ENCODE measurements at regions not wholly inside any gene's neighbourhood (a gene's known extent, or its start where the extent isn't known, plus 50 kb on each side); places are given as distances from the start of the nearest gene placed in this dataset.
A peak's percentile ranks its signal among the peaks of the same experiment; 100 is the strongest.
"Not testable (repeated sequence)": the region's sequence is repeated elsewhere in the genome, so short reads cannot be mapped to it uniquely, and the experiment has no call there.

DNA sequence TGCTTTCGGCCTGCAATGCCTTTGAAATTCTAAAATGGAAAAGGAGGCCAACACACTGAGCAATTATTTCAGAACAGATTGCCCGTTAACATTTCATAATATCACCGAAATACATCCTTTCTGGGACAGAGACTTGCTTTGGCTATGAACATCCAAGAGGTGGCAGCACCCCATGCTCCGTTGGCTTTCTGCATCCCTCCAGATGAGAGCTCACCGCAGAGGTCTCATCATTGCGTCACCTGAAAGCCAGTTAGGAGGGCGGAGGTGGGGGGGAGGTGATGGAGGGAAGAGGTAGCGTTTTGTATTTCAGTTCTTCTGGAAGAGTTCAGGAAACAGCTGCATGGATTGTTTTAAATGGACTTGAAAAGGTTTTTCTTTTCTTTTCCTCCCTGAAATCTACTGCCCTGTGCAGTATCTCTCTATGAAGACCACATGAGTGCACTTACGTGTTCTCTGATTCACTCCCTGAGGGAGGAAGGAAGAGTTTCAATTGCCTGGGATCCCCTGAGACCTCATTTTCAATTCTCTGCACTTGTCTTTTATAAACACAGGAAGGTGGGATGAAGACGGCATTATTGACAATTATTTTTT lies 166.8 kb upstream of the PGRMC2 start:
- DNase-seq: peak; percentile 86 to 92 (median 91)

DNA sequence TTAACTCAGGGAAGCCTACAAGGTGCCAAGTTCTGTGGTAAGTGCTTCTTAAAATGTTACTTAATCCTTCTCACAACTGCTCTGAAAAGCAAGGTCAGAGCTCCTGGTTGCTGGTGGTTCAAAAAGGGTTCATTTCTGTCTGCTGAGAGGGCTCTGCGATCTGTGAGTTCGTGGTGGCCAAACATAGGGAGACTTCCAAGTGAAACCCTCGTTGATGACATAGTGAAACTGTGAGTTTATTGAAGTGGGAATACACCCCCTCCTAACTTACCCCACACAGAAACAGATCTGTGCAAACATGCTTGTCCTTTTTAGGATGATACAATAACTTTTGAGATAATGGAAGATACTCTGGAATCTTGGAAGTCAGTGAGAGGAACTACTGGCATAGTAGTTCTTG lies 164.8 kb upstream of the PGRMC2 start:
- DNase-seq: no peak

DNA sequence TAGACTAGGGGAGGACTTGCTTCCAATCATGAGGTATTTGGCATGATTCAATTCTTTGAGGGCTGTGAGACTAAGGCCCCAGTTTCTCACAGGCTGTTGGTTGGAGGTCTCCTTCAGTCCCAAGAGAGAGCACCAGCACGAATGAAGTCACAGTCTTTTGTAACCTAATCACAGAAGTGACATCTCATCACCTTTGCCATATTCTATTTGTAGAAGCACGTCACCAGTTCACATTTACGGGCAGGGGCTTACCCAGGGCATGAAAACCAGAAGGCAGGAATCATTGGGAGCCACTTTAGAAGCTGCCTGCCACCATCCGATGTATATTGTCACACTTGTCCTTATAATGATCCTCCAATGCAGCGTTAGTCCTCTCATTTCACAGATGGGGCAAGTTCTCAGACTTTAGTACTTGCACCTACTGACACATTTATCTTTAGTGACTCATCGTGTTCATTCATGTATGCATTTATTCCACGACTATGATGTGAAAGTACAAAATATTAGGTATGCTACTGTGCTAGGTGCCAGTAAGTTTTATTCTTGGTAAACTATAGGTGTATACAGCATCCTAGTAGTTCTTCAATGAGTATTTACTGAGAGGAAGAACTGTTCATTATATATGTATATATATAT lies 163.8 kb upstream of the PGRMC2 start:
- no peak for DNase-seq

DNA sequence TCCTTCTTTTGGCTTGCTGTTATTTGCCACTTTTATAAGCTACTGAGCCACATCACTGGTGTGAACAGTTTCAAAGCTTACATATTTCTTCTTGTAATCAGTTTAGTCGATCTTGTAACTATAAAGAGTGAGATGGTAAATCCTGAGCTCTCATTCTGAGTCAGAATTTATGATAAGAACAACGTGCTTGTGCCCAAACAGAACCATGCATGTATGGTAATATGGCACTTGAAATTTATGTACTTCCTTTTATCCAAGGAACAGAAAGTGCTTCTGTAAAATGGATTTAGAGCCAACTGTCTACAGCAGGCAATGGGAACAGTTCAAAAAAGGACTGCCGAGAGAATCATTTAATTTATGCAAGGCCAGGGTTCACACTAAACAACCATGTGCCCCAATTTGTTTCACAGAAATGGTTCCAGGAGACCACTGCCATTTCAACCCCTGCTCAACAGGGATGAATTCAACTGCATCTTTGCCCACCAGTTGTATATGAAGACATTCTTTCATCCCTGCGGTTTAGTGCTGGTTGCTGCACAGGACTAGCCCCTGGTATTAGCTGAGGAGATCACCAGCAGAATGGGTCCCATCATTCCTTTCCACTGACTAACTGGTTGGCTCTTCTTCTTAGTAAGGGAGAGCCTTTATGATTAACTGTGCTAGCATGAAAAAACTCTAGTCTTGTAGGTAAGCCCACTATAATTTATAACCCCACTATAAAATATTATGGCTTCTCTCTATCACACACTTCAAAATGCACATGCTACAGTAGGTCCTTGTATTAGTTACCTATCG lies 162.9 kb upstream of the PGRMC2 start:
- DNase-seq: no peak

DNA sequence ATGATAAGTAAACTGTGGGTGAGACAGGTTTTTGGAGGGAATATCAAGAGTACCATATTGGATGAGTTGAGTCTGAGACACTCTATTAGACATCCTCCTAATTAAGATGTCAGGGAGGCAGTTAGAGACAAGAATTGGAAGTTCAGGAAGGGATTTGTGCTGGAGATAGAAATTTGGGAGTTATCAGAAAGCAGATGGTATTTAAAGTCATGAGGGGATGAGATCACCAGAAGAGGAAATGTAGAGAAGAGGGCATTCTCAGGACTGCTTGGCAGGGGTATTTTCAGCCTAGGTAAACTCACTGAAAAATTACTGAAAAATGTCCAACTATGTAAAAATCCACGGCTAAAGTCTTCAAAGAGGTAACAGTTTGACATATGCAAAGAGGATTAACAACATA lies 161.6 kb upstream of the PGRMC2 start:
- DNase-seq: no peak

DNA sequence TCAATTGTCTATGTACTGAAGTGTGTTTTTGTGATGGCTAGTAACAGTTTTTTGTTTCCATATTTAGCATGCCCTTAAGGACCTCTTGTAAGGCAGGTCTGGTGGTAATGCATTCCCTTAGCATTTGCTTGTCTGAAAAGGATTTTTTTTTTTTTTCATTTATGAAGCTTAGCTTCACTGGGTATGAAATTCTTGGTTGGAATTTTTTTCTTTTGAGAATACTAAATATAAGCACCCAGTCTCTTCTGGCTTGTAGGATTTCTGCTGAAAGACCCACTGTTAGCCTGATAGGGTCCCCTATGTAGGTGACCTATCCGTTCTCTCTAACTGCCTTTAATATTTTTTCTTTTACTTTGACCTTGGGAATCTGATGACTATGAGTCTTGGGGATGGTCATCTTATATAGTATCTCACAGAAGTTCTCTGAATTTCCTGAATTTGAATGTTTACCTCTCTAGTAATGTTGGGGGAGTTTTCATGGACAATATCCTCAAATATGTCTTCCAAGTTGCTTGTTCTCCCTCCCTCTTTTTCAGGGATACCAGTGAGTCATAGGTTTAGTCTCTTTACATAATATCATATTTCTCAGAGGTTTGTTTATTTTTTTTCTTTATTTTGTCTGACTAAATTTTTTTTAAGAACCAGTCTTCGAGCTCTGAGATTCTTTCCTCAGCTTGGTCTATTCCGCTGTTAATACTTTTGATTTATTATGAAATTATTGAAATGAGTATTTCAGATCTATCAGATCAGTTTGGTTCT lies 157.1 kb upstream of the PGRMC2 start:
- DNase-seq: no peak

DNA sequence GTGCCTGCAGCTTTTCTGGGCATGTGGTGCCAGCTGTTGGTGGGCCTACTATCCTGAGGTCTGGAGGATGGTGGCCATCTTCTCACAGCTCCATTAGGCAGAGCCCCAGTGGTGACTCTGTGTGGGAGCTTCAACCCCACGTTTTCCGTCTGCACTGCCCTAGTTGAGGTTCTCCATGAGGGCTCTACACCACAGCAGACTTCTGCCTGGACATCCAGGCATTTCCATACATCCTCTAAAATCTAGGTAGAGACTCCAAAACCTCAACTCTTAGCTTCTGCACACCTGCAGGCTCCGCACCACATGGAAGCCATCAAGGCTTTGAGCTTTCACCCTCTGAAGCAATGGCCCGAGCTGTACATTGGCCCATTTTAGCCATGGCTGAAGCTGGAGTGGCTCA lies 153.3 kb upstream of the PGRMC2 start:
- DNase-seq: no peak

DNA sequence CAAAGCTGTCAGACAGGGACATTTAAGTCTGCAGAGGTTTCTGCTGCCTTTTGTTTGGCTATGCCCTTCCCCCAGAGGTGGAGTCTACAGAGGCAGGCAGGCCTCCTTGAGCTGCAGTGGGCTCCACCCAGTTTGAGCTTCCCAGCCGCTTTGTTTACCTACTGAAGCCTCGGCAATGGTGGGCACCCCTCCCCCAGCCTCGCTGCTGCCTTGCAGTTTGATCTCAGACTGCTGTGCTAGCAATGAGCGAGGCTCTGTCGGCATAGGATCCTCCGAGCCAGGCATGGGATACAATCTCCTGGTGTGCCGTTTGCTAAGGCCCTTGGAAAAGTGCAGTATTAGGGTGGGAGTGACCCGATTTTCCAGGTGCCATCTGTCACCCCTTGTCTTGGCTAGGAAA lies 149.4 kb upstream of the PGRMC2 start:
- not testable (repeated sequence) for DNase-seq

DNA sequence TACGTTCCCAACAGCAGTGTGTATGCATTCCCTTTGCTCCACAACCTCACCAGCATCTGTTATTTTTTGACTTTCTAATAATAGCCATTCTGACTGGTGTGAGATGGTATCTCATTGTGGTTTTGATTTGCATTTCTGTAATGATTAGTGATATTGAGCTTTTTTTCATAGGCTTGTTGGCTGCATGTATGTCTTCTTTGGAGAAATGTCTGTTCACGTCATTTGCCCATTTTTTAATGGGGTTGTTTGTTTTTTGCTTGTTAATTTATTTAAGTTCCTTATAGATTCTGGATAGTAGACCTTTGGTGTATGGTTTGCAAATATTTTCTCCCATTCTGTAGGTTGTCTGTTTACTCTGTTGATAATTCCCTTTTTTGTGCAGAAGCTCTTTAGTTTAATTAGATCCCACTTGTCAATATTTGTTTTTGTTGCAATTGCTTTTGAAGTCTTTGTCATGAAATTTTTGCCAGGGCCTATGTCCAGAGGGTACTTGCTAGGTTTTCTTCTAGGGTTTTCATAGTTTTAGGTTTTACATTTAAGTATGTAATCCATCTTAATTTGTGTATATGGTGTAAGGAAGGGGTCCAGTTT lies 141.5 kb upstream of the PGRMC2 start:
- not testable (repeated sequence) for DNase-seq

DNA sequence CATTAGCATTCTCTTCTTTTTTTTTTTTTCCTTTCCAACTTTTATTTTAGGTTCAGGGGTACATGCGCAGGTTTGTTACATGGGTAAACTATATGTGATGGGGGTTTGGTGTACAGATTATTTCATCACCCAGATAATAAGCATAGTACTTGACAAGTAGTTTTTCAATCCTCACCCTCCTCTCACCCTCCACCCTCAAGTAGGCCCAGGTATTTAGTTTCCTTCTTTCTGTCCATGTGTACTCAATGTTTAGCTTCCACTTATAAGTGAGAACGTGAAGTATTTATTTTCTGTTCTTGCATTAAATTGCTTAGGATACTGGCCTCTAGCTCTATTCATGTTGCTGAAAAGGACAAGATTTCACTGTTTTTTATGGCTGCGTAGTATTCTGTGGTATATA lies 140.8 kb upstream of the PGRMC2 start:
- DNase-seq: no peak

DNA sequence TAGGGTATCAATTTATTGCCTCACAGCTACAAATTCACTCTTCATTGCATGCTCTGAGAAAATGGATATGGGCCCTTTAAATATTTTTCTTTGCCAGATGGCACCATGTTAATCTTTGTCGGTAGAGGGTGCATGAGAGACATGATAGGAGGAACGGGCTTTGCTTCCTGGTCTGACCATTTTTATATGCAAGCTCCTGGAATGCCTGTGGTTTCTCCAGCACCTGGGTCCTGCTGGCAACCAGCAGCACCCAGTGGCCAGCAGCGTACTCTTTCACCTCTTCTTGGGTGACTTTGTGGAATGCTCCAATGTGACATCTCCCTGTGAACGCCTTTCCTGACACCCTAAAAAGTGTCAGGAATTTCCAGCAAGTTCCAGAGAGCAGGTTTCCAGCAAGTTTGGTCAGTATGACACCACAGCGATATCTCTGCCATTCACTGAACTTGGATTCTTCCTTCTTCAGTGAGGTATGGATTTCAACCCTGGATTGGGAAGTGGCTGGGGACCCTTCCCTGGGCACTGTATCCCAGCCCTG lies 140.3 kb upstream of the PGRMC2 start:
- DNase-seq: peak in 2 of 3 donors; percentile 30 to 45

DNA sequence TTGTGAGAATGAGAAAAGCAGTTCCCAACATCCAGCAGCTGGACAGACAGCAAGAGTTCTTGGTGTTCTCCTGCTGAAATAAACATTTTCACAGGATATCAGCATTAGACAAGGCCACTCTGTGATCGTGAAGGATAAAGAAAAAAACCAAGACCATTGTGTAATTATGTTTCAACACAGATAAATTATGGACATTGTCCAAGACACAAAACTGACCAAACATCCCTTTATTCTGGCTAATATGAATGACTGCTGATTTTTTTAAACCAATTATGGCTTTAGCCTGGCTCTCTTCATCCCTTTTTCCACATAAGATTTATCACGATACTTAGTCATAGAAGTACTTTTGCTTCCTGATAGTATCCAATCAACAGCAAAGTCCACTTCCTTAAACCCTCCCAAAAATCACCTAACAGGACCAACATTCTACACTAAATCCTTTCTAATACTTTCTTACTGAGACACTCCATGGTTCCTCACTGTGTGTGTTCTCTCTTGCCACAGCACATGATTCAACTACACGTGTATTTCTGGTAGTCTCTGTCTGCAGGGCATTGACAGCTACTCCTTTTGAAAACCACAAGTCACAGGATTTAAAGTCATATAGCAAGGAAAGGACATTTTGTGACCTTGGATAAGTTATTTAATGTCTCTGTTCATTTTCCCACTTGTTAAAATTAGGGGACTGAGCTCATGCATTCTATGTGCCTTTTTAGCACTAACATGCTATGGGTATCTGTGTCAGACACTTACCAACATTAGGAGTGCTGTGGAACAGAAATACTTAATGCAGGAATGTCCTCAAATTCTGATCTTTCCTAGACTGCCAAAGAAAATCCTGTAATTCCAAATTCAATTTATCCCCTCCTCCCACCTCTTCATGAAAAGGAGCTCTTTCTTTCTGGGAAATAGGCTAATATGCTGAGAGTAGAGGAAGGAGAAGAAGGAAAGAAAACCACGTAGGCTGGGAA lies 137.2 kb upstream of the PGRMC2 start:
- peak in 1 of 3 donors; percentile 4 for DNase-seq

DNA sequence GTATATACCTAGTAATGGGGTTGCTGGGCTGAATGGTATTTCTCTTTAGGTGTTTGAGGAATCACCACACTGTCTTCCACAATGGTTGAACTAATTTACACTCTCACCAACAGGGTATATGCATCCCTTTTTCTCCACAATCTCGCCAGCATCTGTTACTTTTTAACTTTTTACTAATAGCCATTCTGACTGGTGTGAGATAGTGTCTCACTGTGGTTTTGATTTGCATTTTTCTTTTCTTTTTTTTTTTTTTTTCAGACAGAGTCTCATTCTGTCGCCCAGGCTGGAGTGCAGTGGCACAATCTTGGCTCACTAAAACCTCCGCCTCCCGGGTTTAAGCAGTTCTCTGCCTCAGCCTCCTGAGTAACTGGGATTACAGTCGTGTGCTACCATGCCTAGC lies 134.7 kb upstream of the PGRMC2 start:
- not testable (repeated sequence) for DNase-seq

DNA sequence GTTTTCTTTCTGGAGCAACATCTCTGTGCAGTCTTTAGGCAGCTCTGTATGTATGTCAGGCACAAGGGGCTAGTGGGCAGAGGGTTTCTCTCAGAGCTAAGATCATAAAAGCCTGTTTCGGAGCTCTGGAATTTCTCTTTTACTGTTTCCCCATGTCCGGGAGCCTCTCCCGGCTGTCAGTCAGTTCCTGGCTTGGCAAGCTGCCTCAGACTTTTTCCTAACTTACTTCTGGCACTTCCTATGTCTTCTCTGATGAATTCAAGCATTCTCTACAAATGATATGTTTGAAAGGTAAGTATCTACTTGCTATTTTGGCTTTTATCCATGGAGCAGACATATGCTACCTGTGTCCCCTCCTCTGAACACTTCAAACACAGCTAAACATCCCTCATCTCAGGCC lies 129.3 kb upstream of the PGRMC2 start:
- peak in 1 of 3 donors; percentile 22 for DNase-seq

DNA sequence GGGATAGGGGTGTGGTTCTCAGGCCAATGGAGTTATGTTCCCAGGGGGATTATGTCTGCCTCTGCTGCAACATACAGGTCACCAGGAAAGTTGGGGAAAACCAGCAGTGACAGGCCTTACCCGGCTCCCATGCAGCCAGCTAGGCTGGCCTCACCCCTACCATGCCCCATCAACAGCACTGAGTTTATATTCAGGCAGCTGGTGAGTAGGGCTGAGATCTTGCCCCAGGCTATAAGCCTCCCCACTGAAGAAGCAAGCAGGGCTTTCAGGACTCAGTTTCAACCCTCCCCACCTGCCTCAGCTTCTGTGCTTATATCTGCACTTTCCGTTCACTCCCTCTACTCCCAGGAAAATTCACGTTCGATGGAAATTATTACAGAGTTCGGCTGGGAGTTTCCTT lies 122.4 kb upstream of the PGRMC2 start:
- no peak for DNase-seq

DNA sequence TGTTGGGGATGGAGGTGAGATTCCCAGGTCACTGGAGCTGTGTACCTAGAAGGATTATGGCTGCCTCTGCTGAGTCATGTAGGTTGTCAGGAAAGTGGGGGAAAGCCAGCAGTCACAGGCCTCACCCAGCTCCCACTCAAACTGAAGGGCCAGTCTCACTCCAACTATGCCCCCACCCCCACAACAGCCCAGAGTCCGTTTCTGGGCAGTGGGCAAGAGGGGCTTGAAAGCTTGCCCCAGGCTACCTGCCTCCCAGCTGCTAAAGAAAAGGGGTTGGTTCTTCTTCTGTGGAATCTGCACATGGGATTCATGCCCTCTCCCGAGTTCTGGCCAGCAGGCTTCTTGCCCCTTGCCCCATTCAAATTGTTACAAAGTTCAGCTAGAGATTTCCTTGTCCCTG lies 116.0 kb upstream of the PGRMC2 start:
- no peak for DNase-seq

DNA sequence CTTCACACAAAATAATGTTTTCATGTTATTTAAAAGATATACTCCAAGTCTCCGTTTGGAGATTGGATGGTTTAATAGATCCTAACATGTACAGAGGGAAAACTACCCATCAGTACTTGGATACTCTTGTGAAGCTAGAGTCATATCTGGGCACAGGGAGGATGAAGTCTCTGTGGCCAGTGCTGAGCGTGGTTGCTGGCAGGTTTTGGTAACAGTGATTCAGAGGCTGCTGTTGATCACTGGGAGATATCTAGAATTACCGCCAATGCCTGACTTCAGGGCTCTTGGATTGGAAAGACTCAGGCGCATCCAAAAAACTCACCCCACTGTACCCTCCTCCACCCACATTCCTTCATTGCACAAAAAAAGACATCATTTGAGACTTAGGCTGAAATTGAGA lies 107.2 kb upstream of the PGRMC2 start:
- DNase-seq: no peak

DNA sequence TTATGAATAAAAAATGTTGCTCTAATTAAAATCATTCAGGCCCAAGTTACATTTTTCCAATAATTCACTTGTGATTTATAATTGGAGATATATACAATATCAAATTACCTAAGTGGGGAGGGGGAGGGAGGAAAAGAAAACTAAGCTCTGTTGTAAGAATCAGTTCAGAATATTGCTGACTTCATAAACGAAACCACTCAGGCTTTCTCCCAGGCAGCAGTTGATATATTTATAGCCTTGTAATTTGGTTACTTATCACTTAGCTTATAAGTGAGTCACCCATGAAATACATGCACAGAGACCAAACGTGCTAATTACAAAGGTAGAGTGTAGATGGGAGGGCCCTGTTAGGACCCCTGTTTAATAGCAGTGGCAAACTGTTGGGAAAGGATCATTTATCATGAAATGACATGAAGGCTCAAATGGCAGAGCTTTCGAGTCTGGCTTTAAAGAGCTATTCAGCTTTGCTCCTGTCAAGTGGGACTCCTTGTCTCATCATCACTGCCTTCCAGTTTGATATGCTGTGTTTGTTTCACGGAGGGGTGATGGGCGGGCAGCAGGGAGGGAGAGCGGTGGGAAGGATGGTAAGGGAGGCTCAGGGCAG lies 105.6 kb upstream of the PGRMC2 start:
- DNase-seq: peak in 1 of 3 donors; percentile 22

DNA sequence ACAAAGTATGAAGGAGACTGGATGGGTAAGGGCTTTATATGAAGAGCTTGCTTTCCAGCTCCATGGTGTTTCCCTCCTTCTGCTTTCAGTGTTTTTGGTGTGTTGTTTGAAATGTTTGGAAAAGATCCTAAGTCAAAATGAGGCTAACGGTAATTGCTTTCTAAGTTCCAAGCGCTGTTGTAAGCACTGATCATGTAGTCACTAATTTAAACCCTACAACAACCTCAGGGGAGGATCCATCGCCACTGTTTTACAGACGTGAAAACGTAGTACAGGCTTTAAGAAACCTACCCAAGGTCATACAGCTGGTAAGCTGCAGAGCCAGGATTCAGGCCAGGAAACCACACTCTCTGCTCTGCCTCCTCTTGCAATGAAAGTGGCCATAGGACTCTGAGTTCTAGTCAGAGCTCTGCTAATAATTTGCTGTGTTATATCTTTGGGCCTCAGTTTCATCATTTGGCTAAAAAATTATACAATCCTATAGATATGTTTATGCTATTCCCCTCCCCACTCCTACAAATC lies 102.9 kb upstream of the PGRMC2 start:
- DNase-seq: no peak

DNA sequence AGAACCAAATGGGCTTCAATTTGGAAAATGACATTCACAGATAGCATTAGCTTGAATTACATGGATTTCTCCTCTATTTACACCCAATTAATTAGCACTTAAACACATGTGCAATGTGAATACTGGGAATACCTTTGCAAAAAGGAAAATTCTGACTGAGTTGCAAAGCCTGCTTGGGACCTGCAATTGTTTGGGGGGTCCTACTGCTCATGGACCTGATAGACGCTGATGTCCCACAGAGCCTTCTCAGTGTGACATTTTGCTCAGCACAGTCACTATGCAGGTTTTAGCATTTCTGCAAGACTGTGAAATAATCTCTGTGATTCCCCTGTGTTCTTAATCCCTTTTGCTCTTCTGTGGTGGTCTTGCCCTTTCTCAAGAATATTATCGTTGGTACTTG lies 101.2 kb upstream of the PGRMC2 start:
- DNase-seq: no peak

All from muscle of back (tissue), 3 donors.